ENCODE measurements at regions not wholly inside any gene's neighbourhood (a gene's known extent, or its start where the extent isn't known, plus 50 kb on each side); places are given as distances from the start of the nearest gene placed in this dataset.

DNA sequence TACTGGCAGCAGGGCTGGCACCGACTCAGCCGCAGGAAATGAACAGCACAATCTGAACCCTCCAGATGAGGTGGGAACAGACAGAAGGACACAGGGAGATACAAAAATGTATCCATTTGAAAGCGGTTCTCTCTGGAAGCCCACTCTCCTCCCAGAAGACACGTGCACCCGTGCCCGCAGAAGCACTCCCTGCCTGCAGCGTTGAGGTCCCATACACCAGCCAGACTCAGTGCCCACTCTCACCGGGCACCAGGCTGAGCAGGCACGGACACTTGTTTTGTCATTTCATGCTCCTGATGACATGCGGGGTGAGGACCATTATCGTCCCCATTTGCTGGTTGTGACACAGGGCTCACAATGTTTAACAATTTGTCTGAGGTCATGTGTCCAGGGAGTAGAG lies 297.4 kb upstream of the TLE3 start:
- DNase-seq (ENCODE audit: low read depth, low spot score): no peak
- H3K9me3 ChIP-seq (ENCODE audit: control insufficient read depth, insufficient read depth, low read length): no peaks in the 10 kb centered on the region
- POLR2A ChIA-PET: no interaction called here
- TF ChIP-seq, protein P1, sequence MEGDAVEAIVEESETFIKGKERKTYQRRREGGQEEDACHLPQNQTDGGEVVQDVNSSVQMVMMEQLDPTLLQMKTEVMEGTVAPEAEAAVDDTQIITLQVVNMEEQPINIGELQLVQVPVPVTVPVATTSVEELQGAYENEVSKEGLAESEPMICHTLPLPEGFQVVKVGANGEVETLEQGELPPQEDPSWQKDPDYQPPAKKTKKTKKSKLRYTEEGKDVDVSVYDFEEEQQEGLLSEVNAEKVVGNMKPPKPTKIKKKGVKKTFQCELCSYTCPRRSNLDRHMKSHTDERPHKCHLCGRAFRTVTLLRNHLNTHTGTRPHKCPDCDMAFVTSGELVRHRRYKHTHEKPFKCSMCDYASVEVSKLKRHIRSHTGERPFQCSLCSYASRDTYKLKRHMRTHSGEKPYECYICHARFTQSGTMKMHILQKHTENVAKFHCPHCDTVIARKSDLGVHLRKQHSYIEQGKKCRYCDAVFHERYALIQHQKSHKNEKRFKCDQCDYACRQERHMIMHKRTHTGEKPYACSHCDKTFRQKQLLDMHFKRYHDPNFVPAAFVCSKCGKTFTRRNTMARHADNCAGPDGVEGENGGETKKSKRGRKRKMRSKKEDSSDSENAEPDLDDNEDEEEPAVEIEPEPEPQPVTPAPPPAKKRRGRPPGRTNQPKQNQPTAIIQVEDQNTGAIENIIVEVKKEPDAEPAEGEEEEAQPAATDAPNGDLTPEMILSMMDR (IDR thresholded peaks at IDR 0.05; ENCODE audit: low read depth, low read length): no peak
- CTCF ChIA-PET: no interaction called here
- H3K4me3 ChIP-seq (ENCODE audit: low read depth, low read length): no peak overlapping the region
- no peak overlapping the region for H3K27ac ChIP-seq (ENCODE audit: low read depth, low read length)
- peaks cover 46% of the 10 kb centered on the region for H3K27me3 ChIP-seq (ENCODE audit: control insufficient read depth, insufficient read depth, low read length)

DNA sequence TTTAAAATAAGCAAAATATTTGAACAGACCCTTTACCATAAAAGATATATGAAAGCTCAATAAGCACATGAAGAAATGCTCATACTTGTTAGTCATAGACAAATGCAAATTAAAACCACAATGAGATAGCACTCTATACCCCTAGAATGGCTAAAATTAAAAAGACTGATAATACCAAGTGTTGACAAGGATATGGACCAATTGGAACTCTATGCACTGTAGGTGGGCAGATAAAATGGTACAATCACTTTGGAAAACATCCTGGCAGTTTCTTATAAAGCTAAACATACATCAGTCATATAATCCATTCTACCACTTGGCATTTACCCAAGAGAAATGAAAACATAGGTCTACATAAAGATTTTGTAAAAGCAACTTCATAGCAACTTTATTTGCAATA lies 293.0 kb upstream of the TLE3 start:
- ChIA-PET POLR2A (no interaction called here), CTCF (no interaction called here)
- H3K27me3 ChIP-seq (ENCODE audit: control insufficient read depth, insufficient read depth, low read length): peaks cover 15% of the 10 kb centered on the region
- DNase-seq (ENCODE audit: low read depth, low spot score): no peak
- TF ChIP-seq, protein P1 (IDR thresholded peaks at IDR 0.05; ENCODE audit: low read depth, low read length): no peak
- no peak overlapping the region for H3K27ac ChIP-seq (ENCODE audit: low read depth, low read length)
- H3K9me3 ChIP-seq (ENCODE audit: control insufficient read depth, insufficient read depth, low read length): no peaks in the 10 kb centered on the region
- H3K4me3 ChIP-seq (ENCODE audit: low read depth, low read length): no peak overlapping the region

DNA sequence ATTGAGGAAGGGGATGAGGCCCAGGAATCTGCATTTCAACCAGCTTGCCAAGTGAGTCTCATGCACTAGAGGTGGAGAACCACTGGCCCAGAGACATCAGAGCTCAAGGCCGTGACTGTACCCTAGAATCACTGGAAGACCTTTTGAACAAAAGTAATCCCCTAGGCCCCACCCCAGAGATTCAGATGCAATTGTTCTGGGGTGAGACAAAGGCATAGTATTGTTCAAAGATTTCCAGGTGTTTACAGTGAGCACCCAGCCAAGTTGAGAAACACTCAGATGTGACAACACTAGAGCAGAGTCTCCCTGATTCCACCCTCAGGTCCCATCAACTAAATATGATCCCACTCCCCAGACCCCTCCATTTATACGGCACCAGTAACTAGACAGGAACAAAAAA lies 290.3 kb upstream of the TLE3 start:
- H3K27me3 ChIP-seq (ENCODE audit: control insufficient read depth, insufficient read depth, low read length): no peaks in the 10 kb centered on the region
- DNase-seq (ENCODE audit: low read depth, low spot score): no peak
- H3K27ac ChIP-seq (ENCODE audit: low read depth, low read length): no peak overlapping the region
- no peaks in the 10 kb centered on the region for H3K9me3 ChIP-seq (ENCODE audit: control insufficient read depth, insufficient read depth, low read length)
- TF ChIP-seq, protein P1 (IDR thresholded peaks at IDR 0.05; ENCODE audit: low read depth, low read length): no peak
- no peak overlapping the region for H3K4me3 ChIP-seq (ENCODE audit: low read depth, low read length)
- POLR2A ChIA-PET: no interaction called here
- CTCF ChIA-PET: no interaction called here

DNA sequence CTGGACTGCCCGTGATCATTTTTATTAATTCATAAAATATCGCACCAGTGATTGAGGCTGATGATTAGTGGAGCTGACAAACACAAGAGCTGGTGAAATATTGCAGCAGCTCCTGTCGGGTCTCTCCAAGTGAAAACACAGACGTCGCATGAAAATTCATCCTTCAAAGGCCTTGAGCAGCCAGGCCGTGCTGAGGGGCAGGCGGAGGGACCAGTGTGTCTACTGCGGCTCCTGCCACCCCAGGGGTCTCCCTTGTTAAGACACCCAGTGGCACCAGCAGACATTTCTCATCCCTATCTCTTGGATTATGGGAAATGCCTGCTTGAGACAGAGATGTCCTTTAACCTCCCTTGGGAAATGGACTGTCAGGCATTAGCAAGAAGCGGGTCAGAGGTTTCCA lies 289.4 kb upstream of the TLE3 start:
- peaks cover 2% of the 10 kb centered on the region for H3K27me3 ChIP-seq (ENCODE audit: control insufficient read depth, insufficient read depth, low read length)
- TF ChIP-seq, protein P1 (IDR thresholded peaks at IDR 0.05; ENCODE audit: low read depth, low read length): no peak
- no peak overlapping the region for H3K27ac ChIP-seq (ENCODE audit: low read depth, low read length)
- CTCF ChIA-PET: no interaction called here
- no peaks in the 10 kb centered on the region for H3K9me3 ChIP-seq (ENCODE audit: control insufficient read depth, insufficient read depth, low read length)
- POLR2A ChIA-PET: no interaction called here
- H3K4me3 ChIP-seq (ENCODE audit: low read depth, low read length): no peak overlapping the region
- DNase-seq (ENCODE audit: low read depth, low spot score): no peak

DNA sequence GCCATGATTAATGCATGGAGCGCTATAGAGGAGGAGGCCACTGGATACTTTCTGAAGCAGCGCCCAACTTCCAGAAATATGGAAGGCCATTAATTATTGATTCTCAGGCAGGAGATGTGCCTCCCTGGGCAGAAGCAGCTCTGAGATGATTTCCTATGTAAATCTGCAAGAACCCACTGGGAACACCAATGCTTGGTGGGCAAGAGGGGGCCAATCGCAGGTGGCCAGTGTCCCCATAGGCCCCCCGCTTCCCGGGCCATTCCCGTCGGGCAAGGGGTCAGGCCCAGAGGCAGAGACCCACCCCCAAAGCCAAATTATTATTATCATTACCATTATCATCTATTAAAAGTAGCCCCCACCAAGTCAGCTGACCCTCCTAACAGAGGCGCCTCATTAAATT lies 288.0 kb upstream of the TLE3 start:
- no peak overlapping the region for H3K4me3 ChIP-seq (ENCODE audit: low read depth, low read length)
- POLR2A ChIA-PET: no interaction called here
- TF ChIP-seq, protein P1 (IDR thresholded peaks at IDR 0.05; ENCODE audit: low read depth, low read length): no peak
- no peak for DNase-seq (ENCODE audit: low read depth, low spot score)
- no peaks in the 10 kb centered on the region; the same call in 1 of the 2 replicates for H3K9me3 ChIP-seq (ENCODE audit: control insufficient read depth, insufficient read depth, low read length)
- CTCF ChIA-PET: no interaction called here
- no peak overlapping the region for H3K27ac ChIP-seq (ENCODE audit: low read depth, low read length)
- H3K27me3 ChIP-seq (ENCODE audit: control insufficient read depth, insufficient read depth, low read length): peaks cover 8% of the 10 kb centered on the region

All from AG04450 (cell line).